Femur (tissue), 1 donor: ENCODE measurements at regions not wholly inside any gene's neighbourhood (a gene's known extent, or its start where the extent isn't known, plus 50 kb on each side); places are given as distances from the start of the nearest gene placed in this dataset.
A peak's percentile ranks its signal among the peaks of the same experiment; 100 is the strongest.

Source experiments
- DNase-seq: peaks from one replicate; pipeline ENCODE4 v3.0.0-alpha.2; 2017

GRCh38 chr2:163367825-163368582, 367.8 kb downstream of the FIGN start:
- DNase-seq: no peak

GRCh38 chr2:163364736-163365135, 371.1 kb downstream of the FIGN start:
- DNase-seq: no peak

- no peak for DNase-seq
Measured at GRCh38 chr2:163353551-163353950, 382.3 kb downstream of the FIGN start.

GRCh38 chr2:163351966-163352365, 383.8 kb downstream of the FIGN start:
- no peak for DNase-seq

GRCh38 chr2:163351143-163351542, 384.7 kb downstream of the FIGN start:
- no peak for DNase-seq

GRCh38 chr2:163348857-163349380, 386.9 kb downstream of the FIGN start:
- DNase-seq: no peak

- DNase-seq: peak; percentile 68
Measured at GRCh38 chr2:163347982-163348856, 387.6 kb downstream of the FIGN start.

- DNase-seq: no peak
Measured at GRCh38 chr2:163345795-163346573, 389.8 kb downstream of the FIGN start.

- no peak for DNase-seq
Measured at GRCh38 chr2:163343316-163343715, 392.5 kb downstream of the FIGN start.

GRCh38 chr2:163341426-163341825, 394.4 kb downstream of the FIGN start:
- DNase-seq: no peak

GRCh38 chr2:163338270-163338669, 397.5 kb downstream of the FIGN start:
- no peak for DNase-seq

GRCh38 chr2:163324677-163325076, 411.1 kb downstream of the FIGN start:
- no peak for DNase-seq

- DNase-seq: no peak
Measured at GRCh38 chr2:163319006-163319405, 416.8 kb downstream of the FIGN start.

GRCh38 chr2:163314712-163315111, 421.1 kb downstream of the FIGN start:
- no peak for DNase-seq

GRCh38 chr2:163312713-163313112, 423.1 kb downstream of the FIGN start:
- DNase-seq: no peak

- DNase-seq: no peak
Measured at GRCh38 chr2:163306647-163307046, 429.2 kb downstream of the FIGN start.

- no peak for DNase-seq
Measured at GRCh38 chr2:163302141-163302540, 433.7 kb downstream of the FIGN start.

GRCh38 chr2:163291790-163292189, 444.0 kb downstream of the FIGN start:
- DNase-seq: no peak

- DNase-seq: no peak
Measured at GRCh38 chr2:163281717-163282116, 443.1 kb upstream of the KCNH7 start.

- DNase-seq: no peak
Measured at GRCh38 chr2:163269374-163270021, 430.9 kb upstream of the KCNH7 start.

- no peak for DNase-seq
Measured at GRCh38 chr2:163266772-163267171, 428.2 kb upstream of the KCNH7 start.

- DNase-seq: no peak
Measured at GRCh38 chr2:163265562-163265961, 427.0 kb upstream of the KCNH7 start.

GRCh38 chr2:163264341-163264740, 425.8 kb upstream of the KCNH7 start:
- DNase-seq: peak; percentile 31
